Suprapubic skin (tissue), 3 donors: ENCODE measurements at regions not wholly inside any gene's neighbourhood (a gene's known extent, or its start where the extent isn't known, plus 50 kb on each side); places are given as distances from the start of the nearest gene placed in this dataset.

Experiments
- CTCF ChIP-seq, 2 donors: fragments of 200-600 bp in 1 of 2; fragments of 450-650 bp in 1 of 2; sonication (generic) in 1 of 2; IDR thresholded peaks; one replicate each; pipeline ENCODE4 v1.5.1; 2016 to 2019; ENCODE audit warnings: antibody characterized with exemption in 2 of 2, mild to moderate bottlenecking in 1 of 2, moderate library complexity in 1 of 2
- EP300 ChIP-seq: sonication (generic); formaldehyde crosslinking; IDR thresholded peaks from one replicate; pipeline ENCODE4 v1.6.1; 2017; ENCODE audit warnings: antibody characterized with exemption

DNA sequence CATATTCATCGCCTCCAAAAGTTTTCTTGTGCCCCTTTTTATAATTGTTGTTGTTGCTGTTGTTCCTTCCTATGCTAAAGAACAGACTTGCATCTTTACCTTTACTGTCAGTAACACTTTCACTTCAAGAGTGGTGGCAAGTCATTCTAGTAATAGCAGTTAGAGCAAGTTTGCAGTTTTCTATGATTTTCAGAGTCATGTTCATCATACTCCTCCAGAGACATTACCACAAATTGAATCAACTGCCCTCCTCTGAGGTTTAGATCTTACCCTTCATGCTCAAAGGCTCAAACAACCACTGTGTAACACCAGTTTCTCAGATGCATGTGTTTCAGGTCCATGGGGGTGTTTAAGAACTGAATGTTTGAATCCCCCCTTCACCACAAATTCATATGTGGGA is 763.4 kb downstream of the LRFN5 start:
- no peak for TF ChIP-seq CTCF (IDR thresholded peaks at IDR 0.05)
- no peak for TF ChIP-seq EP300
